ENCODE measurements at regions not wholly inside any gene's neighbourhood (a gene's known extent, or its start where the extent isn't known, plus 50 kb on each side); places are given as distances from the start of the nearest gene placed in this dataset.

DNA sequence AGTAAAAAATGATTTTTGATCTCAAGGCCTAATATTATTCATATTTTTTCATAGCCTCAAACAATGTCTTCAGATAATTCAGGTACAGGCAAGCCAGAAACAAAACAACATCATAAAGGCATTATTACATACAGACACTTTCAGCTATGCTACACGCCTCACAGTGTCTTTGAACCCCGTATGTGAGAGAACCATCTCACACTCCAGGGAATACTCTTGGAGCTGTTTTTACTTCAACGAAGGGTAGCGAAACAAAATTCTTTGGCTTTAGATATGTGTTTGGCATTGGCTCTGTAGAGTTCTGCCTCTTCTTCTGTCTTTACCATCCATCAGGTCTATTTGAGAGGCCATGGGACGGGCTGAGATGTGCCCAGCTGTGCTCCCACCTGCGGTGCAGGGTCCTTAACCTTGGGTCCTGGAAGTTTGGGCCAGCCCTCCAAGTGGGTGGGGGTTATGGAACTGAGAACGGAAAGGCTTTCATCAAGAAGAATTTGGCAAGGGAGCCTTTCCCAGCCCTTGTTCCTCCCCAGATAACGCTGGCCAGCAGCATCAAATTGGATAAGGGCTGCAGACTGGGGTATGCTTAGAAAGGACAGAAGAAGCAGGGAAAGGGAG is 276.9 kb downstream of the TCF7L2 start:
- Mint-ChIP-seq H3K27me3 (ENCODE audit: insufficient read depth, low read depth, poor library complexity) (peaks cover 4% of the 10 kb centered on the region), H3K9me3 (no peaks in the 10 kb centered on the region), H3K4me1 (peaks cover 11% of the 10 kb centered on the region), H3K36me3 (ENCODE audit: low read depth) (no peaks in the 10 kb centered on the region), H3K27ac (no peak overlapping the region), H3K4me3 (no peak overlapping the region)
- Histone ChIP-seq H4K20me1 (replicated peaks; ENCODE audit: insufficient read depth) (no peaks in the 10 kb centered on the region), H3K4me3 (no peak overlapping the region), H3K9me2 (ENCODE audit: insufficient read depth) (peaks cover 15% of the 10 kb centered on the region), H2AFZ (no peak overlapping the region), H3K4me2 (no peak overlapping the region), H3K27me3 (ENCODE audit: insufficient read depth) (no peaks in the 10 kb centered on the region), H3K4me1 (ENCODE audit: insufficient read depth) (peaks cover 10% of the 10 kb centered on the region; the same call in 1 of the 2 replicates), H3K79me2 (replicated peaks; ENCODE audit: insufficient read depth) (no peaks in the 10 kb centered on the region), H3F3A (replicated peaks; ENCODE audit: low read depth) (no peaks in the 10 kb centered on the region), H3K27ac (ENCODE audit: low read depth) (no peak overlapping the region), H3K36me3 (ENCODE audit: insufficient read depth) (no peaks in the 10 kb centered on the region)
- TF ChIP-seq, protein P1, sequence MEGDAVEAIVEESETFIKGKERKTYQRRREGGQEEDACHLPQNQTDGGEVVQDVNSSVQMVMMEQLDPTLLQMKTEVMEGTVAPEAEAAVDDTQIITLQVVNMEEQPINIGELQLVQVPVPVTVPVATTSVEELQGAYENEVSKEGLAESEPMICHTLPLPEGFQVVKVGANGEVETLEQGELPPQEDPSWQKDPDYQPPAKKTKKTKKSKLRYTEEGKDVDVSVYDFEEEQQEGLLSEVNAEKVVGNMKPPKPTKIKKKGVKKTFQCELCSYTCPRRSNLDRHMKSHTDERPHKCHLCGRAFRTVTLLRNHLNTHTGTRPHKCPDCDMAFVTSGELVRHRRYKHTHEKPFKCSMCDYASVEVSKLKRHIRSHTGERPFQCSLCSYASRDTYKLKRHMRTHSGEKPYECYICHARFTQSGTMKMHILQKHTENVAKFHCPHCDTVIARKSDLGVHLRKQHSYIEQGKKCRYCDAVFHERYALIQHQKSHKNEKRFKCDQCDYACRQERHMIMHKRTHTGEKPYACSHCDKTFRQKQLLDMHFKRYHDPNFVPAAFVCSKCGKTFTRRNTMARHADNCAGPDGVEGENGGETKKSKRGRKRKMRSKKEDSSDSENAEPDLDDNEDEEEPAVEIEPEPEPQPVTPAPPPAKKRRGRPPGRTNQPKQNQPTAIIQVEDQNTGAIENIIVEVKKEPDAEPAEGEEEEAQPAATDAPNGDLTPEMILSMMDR (conservative IDR thresholded peaks at IDR 0.05; ENCODE audit: low read depth in 2 of 2): no peak
- TF ChIP-seq CREB1 (CRISPR knock-in tag; IDR thresholded peaks at IDR 0.05; ENCODE audit: low read depth): no peak
- TF ChIP-seq NANOG (IDR thresholded peaks at IDR 0.05; ENCODE audit: borderline replicate concordance): no peak
- no peak for TF ChIP-seq REST (IDR thresholded peaks at IDR 0.05; ENCODE audit: unreplicated experiment)
- TF ChIP-seq ZNF462 (CRISPR knock-in tag; IDR thresholded peaks at IDR 0.05): no peak
- no peak for TF ChIP-seq ETS1 (IDR thresholded peaks at IDR 0.05)
- no peak for TF ChIP-seq POLR2AphosphoS5 (IDR thresholded peaks at IDR 0.05; ENCODE audit: low read depth)
- no peak for TF ChIP-seq EZH2phosphoT487 (IDR thresholded peaks at IDR 0.05; ENCODE audit: unreplicated experiment)
- no peak for TF ChIP-seq EZH2 (IDR thresholded peaks at IDR 0.05; ENCODE audit: low read depth, unreplicated experiment)
- no peak for TF ChIP-seq STAT1 (IDR thresholded peaks at IDR 0.05; ENCODE audit: unreplicated experiment)
- no peak for TF ChIP-seq ZNF331 (CRISPR knock-in tag; IDR thresholded peaks at IDR 0.05; ENCODE audit: low read depth)
- TF ChIP-seq JUNB (IDR thresholded peaks at IDR 0.05; ENCODE audit: unreplicated experiment): no peak
- no peak for TF ChIP-seq ZNF114 (CRISPR knock-in tag; IDR thresholded peaks at IDR 0.05)
- ATAC-seq (no peak; the same call in 2 of the 3 replicates), DNase-seq (ENCODE audit: low spot score) (no peak)
